CD4-positive, alpha-beta T cell treated with Interleukin-1 beta for 1 hour (primary cell): ENCODE measurements at regions not wholly inside any gene's neighbourhood (a gene's known extent, or its start where the extent isn't known, plus 50 kb on each side); places are given as distances from the start of the nearest gene placed in this dataset.
A peak's percentile ranks its signal among the peaks of the same experiment; 100 is the strongest.

Experiments
- DNase-seq, 2 donors: peaks; one replicate each; pipeline ENCODE4 v3.0.0-alpha.2; 2020 to 2022

DNA sequence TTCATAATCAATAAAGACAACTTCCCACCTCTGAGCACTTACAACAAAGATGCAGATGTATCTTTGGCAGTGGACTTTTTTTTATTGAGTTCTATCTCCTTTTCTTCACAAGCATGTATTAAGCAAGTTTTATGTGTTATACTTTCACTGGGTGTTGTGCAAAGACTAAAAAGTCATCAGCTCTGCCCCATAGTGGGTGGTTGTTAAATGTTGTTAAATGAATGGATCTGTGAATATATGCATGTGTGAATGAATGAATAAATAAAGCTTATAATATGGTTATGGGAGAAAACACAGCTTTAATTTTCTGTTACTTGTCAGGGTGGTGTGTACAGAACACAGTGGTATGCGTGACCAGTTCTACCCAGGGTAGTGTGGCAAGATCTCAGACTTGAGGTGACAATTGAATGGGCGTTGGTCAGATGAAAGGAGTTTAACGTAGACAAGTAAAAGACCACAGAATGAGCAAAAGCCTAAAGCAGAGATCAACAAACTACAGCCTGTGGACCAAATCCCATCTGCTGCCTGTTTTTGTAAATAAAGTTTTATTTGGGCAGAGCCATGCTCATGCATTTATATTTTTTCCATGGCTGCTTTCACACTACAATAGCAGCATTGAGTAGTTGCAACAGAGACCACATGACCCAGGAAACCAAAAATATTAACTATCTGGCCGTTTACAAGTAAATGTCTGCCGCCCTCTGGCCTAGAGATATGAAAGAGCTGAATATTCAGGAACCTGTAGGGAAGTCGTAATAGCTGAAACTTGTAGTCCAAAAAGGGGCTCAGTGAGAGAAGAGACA, 207.4 kb upstream of the EEA1 start:
- no peak for DNase-seq

DNA sequence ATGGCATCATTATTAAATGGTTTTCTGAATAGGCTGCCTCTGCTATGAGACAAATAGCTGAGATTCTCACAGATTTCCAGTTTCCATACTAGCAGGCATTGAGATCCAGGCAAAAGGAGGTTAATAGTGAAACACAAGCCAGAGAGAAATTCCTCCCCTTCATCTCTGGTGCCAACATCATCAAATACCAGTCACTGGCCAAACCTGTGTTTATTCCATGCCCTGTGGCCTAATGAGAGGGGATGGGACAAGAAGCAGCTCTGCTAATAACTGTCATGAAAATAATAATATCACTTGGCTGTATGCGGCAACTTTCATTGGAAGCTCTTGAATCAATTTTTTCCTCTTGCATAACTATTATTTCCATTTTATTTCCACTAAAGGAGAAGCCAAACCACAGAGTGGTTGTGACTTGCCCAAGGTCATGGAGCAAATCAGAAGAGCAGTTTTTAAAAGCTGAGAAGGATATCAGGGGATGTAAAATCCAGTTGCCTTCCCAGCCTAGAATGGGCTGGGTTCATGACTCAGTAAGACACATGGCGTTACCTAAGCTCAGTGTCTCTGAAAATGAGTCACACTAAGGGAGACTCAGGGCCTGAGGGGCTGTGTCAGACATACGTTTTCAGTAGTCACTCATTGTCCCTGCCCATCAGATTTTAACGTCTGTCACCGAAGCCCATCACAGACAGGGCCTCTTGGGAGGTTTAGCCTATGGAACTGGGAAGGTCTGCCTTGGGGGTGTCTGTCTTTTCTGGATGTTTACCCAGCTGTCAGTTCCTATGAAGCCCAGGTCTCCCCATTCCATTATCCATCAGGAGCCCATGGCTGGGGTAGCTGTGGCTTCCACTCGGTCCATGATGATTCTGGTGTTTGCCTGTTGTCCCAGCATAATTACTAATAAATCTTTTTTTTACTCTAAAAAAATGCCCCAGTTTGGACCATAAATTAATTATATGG, 208.8 kb upstream of the EEA1 start:
- DNase-seq = peak in 1 of 2 donors; percentile 47

DNA sequence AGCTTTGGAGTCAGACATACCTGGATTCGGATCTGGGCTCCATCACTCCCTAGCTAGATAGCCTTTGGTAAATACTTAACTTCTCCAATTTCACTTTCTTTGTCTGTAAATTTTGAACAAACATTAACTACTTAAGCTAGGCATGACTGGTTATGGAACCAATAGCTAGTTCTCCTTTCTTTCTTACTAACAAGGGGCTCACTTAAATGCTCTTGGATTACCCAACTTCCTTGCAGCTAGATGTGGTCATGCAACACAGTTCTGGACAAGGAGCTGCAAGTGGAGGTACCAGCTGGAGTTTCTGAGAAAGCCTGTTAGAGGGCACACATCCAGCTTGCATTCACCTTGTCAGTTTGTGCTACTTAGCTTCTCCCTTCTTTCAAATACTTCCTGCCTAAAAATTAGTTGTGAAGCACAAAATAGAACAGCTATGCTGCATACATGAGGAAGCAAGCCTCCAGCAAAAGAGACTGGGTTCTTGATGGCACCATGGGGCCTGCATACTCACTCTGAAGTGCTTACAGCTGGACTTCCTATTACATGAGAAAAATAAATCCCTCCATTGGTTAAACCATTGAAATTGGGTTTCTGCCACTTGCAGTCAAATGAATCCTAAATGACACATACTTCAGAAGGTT, 210.1 kb upstream of the EEA1 start:
- DNase-seq = peak in 1 of 2 donors; percentile 11

DNA sequence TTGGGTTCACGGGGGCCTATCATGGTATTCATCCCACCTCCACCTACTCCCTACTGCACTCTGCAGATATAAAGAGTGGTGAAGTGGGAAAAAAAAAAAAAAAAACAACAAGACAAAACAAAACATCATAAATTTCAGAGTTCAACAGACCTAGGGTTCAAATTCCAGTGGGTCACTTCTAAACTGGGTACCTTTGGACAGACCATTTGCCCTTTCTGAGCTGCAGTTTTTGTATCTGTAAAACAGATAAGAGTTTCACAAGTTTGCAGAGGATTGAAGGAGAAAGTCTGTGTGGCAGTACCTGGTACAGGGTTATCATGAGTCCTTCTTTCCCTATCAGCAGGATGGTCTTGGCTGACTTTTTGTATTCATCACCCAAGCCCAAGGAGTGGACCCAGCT, 211.2 kb upstream of the EEA1 start:
- DNase-seq = no peak

DNA sequence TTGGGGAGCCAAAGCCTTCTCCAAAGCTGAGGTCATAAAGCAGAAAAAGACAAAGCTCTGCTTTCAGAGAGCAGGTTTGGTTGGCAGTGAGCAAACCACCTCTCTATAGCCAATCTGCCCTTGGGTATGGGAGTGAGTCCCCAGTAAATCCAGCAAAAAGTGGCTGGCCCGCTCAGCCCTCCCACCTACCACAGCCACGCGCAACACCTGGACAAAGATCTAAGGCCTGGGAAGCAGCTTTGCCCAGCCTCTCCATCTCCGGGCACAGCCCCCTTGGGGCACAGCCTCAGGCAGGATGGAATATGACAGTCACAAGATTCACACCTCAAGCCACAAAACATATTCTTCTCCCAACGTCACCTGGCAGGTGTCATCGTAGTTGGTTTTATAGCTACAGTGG, 211.7 kb upstream of the EEA1 start:
- DNase-seq = no peak

DNA sequence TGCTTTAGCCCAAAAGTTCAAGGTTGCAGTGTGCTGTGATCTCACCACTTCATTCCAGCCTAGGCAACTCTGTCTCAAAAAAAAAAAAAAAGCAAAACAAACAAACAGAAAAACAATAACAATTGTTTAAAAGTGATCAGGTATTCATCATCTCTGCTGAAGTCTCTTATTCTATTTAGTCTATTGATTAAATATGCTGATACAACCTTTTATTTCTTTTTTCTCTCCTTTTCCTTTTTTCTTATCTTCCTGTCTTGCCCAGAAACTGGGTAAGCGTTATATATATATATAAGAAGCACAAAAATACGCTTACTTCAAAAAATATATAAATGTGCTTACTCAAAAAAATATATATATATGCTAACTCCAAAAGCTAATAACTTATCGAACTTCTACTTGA, 213.8 kb upstream of the EEA1 start:
- no peak for DNase-seq

DNA sequence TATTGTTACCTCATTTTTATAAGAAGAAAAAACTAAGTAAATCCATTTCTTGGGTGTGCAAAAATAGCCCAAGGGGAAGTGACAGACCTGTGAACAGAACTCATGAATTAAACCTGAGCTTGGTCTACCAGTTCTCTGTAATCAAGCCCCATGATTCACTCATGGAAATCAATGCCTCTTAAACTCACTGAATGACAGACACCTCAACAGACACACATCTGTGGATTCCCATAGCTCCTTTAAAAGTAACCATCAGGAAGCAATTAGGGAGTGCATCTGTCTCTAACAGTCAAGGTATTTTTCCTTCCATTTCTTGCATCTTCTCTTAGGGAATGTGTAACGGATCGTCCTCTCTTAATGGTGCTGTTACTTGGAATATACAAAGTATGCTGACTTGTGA, 215.0 kb upstream of the EEA1 start:
- DNase-seq = no peak

DNA sequence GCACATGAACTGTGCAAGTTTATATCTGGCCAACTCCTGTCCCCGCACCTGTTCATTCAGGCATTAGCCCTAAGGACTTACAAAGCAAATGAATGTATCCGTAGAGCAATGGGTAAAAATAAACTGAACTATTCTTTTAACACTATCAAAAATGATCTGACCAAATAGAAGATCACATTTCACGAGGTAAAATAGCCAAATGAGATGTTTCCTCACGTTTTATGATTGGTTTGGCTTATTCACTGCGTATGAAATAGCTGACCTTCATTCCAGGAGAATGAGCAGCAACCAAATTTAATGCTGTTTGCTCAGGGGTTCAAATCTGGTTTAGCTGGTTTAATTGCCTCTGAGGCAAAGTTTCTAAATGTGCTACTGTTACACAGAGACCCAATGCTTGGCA, 216.0 kb upstream of the EEA1 start:
- no peak for DNase-seq

DNA sequence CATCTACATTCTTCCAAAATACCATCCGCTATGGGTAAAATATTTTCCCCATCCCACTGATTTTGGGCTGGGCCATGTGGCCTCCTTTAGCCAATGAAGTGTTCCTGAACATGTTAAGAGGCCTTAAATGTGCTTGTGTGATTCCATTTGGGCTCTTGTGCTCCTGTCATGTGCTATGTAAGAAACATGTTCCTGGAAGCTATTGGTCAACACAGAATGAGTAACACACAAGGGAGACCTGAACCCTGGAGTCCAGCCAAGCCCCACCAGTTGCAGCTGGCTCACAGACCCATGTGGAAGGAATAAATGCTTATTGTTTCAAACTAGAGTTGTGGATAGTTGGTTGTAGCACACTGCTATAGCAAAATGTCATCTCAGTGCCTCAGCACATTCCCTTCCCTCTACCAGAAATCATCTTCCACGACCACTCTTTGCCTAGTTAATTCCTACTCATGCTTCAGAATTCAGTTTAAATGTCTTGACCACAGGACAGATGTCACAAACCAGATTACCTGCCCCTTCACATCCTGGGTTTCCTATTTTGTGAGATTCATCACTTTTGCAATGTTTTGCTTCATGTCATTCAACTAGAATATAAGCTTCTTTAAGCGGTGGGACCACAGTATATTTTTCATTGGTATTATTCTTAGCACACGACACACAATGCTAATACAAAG, 217.3 kb upstream of the EEA1 start:
- DNase-seq = no peak

DNA sequence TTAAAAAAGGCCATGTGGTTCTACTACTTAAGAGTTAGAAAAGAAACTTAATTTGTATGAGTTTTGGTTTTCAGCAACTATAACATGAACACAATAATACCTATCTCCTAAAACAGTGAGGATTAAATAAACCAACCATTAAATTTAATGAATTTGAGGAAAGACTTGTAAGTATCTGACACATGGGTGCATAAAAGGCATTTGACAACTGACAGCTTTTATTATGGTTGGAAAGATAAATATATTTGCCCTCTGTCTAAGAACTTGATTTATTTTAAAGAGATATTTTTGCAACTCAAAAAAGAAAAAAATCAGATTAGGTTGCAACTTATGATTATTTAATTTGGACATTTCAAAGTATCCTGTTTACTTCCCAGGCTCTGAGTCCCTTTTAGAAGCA, 217.9 kb upstream of the EEA1 start:
- no peak for DNase-seq

DNA sequence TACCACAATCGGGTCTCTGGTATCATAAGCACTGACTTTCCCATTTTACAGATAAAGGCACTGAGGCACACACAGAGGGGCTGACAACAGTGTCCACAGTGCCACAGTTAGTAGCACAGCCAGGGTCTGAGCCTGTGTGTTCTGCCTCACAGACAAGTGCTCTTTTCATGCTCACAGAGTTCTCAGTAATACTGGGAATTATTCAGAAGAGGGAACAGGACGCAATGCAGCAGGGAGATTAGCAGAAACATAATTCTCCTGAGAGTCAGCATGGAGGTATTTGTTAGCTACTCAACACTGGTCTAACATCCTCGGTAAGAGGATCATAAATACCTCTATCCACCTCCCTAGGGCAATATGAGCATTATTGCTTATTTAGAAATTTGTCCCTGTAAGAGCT, 219.3 kb upstream of the EEA1 start:
- DNase-seq = no peak

DNA sequence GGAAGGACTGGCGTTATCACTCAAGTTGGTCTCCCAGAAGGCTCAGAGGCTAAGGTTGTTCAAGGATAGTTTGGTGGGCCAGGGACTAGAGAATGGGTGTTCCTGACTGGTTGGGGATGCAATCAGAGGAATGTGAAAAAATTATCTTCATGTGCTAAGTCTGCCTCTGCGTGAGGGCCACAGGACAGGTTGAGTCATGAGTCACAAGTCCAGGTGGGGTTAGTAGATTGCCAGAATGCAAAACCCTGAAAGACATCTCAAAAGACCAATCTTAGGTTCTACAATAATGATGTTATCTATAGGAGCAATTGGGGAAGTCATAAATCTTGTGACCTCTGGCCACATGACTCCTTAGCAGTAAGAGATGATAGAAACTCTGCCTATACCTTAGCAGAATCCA, 220.1 kb upstream of the EEA1 start:
- DNase-seq = no peak

DNA sequence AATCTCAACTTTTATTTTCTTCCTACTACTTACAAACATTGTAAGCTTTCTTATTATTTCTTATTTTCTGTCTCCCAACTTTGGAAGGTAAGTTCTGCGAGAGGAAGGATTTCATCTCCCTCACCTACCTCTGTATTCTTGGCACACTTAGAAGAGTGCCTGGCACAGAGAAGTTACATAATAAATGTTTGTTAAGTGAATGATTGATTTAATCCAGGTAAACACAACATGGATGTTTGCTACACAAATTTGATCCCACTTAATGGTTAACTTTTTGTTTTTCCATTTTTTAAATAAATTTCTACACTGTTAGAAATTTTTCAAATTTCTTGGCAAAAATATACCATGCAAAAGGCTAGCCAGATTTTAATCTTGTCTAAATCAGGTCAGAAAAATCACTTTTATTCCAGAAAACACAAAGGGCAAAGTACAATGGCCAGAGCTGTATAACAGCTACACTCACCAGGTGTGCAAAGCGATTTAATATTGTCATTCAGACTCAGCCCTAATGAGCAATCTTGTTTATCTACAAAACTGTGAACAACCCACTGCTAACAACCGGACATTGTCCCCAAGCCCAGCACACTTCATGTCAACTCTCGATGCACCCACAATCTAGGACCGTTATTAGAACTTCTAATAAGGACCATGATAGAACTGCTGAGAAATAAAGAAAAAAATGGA, 222.1 kb upstream of the EEA1 start:
- no peak for DNase-seq

DNA sequence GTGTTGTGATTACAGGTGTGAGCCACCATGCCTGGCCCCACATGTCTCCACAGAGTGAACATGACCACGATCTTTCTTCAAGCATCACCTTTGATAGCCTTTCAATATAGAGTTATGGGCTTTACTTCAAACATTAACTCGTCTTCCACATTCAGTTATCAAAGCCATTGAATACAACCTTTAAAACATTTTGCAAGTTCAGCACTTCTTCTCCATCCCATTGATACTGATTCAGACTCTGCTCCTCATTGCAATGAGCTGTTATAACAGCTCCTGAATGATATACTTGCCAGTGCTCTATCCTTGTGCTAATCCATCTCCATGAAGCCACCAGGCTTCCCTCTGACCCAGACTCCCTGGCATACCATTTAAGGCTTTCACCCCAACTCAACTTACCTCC, 223.5 kb upstream of the EEA1 start:
- DNase-seq = no peak

DNA sequence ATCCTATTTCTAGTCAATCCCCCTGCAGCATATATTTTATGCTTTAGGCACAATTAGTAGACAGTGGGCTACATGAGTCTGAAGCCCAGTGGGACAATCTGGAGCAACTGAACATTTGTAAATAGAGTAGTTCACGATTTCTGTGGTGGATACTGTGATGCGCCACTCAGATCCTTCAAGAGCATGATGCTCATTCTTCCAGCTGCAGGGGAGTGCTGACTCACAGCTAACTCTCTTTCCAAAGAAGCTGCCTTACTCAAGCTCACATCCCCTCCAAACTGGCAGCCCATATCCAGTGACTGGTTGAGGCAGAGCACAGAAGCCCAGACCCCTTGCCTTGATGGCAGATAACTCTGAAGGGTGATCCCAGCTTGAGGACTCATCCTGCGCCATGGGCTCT, 224.2 kb upstream of the EEA1 start:
- no peak for DNase-seq

DNA sequence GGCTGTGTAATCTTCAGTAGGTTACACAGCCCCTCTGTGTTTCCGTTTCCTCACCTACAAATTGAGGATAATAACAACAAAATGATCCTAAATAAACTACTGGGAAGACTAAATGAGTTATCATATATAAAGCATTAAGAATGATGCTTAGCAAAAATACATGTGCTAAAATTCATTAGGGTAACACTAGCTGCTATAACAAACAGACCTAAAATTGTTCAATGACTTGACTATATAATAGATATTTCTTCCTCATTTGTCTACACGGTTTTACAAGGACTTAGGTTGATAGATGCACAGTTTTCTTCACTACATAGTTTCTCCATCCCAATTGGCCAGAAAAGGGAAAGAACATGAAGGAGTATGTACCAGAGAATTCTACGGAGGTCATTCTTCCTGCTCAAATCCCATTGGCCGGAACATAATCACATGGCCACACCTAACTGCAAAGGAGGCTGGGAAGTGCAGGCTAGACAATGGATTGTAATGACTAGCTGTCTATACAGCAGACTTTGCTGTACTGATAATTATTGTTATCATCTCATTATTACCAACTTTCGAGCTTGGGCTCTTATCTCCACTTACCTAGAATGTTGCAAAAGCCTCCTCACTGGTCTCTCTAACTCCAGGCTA, 223.5 kb upstream of the NUDT4 start:
- DNase-seq = no peak

DNA sequence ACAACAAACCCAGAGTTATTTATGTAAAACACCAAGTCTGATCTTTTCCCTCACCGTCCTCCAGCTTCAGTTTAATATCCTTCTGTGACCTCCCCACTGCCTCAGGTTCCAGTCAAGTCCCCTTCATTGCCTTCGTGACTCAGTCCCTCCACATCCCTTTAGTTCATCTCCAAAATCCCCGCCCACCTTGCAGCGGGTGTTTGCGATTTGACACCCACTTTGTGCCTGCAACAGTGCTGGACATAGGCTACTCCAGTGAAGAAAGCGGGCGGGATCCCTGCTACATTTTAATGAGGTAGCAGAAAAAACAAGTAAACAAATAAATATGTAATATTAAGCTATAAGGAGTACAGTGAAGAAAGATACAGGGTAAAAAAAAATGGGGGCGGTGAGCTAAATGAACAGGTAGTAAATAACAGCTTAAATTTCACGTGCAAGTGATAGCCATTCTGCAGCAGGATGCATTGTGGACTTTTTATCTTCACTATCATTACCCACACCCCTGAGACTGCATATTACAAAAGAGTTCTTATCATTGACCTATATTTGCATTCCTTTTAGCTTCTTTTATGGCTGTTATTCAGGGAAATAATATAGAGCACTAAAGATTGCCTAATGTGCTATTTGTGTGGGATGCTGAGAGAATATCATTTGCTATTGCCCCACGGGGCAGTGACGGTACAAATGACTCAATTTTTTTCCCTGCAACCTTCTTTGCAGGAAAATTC, 222.8 kb upstream of the NUDT4 start:
- no peak for DNase-seq

DNA sequence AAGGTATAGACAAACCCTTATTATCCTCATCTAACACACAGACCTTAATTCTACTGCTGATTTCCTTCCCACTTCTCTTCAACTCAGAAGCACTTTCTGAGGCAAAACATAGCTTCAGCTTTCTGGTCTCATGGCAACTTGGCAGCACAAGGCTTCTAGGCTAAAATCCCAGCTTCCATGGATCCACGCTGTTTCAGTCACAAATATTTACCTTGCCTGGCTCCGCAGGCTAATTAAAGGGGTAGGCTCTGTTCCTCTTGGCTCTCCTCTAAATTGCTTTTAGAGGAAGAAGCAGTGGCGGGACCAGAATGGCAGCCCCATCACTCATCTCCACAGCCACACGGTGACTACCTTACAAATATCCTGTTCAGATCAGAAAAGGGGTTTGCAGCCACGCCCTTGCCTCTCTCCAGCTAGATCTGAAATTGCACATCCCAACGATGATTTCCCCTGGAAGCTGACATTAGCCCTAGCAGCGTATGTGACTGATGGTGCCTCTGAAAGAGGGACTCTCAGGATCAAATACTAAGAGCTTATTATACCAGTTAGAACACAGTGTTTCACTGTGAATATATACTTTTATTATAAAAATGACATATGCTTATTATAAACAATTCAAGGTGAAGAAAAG, 221.5 kb upstream of the NUDT4 start:
- DNase-seq = no peak

DNA sequence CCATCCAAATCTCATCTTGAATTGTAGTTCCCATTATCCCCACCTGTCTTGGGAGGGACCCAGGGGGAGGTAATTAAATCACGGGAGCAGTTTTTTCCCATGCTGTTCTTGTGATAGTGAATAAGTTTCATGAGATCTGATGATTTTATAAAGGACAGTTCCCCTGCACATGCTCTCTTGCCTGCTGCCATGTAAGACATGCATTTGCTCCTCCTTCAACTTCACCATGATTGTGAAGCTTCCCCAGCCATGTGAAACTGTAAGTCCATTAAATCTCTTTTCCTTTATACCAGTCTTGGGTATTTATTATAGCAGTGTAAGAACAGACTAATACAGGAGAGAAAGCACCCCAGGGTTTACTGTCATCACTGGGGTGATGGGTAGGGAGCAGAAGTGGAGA, 220.4 kb upstream of the NUDT4 start:
- no peak for DNase-seq

DNA sequence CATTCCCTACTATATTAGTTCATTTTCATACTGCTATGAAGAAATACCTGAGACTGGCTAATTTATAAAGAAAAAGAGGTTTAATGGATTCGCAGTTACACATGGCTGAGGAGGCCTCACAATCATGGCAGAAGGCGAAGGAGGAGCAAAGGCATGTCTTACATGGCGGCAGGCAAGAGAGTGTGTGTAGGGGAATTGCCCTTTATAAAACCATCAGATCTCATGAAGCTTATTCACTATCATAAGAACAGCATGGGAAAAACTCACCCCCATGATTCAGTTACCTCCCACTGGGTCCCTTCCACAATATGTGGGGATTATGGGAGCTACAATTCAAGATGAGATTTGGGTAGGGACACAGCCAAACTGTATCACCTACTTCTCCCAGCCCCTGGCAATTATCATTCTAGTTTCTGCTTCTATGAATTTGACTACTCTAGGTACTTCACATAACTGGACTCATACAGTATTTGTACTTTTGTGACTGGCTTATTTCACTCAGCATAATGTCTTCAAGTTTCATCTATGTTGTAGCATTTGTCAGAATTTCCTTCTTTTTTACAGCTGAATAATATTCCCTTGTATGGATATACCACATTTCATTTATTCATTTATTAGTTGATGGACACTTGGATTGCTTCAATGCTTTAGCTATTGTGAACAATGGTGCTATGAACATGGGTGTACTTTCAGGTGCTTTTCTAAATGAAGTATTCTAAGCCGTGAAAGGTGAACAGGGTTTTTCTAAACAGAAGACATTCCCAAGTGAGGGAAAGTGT, 219.5 kb upstream of the NUDT4 start:
- no peak for DNase-seq
